GM18517 (cell line): ENCODE measurements at regions not wholly inside any gene's neighbourhood (a gene's known extent, or its start where the extent isn't known, plus 50 kb on each side); places are given as distances from the start of the nearest gene placed in this dataset.

ENCODE experiments used
- ATAC-seq: cut with Tn5 transposase; IDR thresholded peaks from one replicate; pipeline ENCODE4 v1.9.1; 2021; ENCODE audit warnings: mild to moderate bottlenecking, moderate library complexity; ENCODE audit not compliant: unreplicated experiment

- no peak for ATAC-seq
Measured at GRCh38 chr5:163619951-163620350, 114.5 kb downstream of the MAT2B start.

- ATAC-seq: no peak
Measured at GRCh38 chr5:163622799-163623198, 117.4 kb downstream of the MAT2B start.

GRCh38 chr5:163623524-163623923 is 118.1 kb downstream of the MAT2B start:
- ATAC-seq: no peak

GRCh38 chr5:163623986-163624385 is 118.6 kb downstream of the MAT2B start:
- ATAC-seq: no peak

GRCh38 chr5:163624431-163624830 is 119.0 kb downstream of the MAT2B start:
- ATAC-seq: no peak

GRCh38 chr5:163626904-163627434 is 121.5 kb downstream of the MAT2B start:
- no peak for ATAC-seq

GRCh38 chr5:163631856-163632255 is 126.4 kb downstream of the MAT2B start:
- ATAC-seq: no peak

- no peak for ATAC-seq
Measured at GRCh38 chr5:163633926-163634460, 128.6 kb downstream of the MAT2B start.

- no peak for ATAC-seq
Measured at GRCh38 chr5:163635631-163636030, 130.2 kb downstream of the MAT2B start.

GRCh38 chr5:163642904-163643303 is 137.5 kb downstream of the MAT2B start:
- no peak for ATAC-seq

- ATAC-seq: no peak
Measured at GRCh38 chr5:163645421-163646416, 140.3 kb downstream of the MAT2B start.

- ATAC-seq: no peak
Measured at GRCh38 chr5:163649514-163649913, 144.1 kb downstream of the MAT2B start.

- ATAC-seq: no peak
Measured at GRCh38 chr5:163653526-163653925, 148.1 kb downstream of the MAT2B start.

GRCh38 chr5:163658702-163659567 is 153.5 kb downstream of the MAT2B start:
- ATAC-seq: no peak

- no peak for ATAC-seq
Measured at GRCh38 chr5:163659568-163659902, 154.1 kb downstream of the MAT2B start.

- ATAC-seq: no peak
Measured at GRCh38 chr5:163660486-163660885, 155.1 kb downstream of the MAT2B start.

- no peak for ATAC-seq
Measured at GRCh38 chr5:163661360-163661759, 155.9 kb downstream of the MAT2B start.

- ATAC-seq: no peak
Measured at GRCh38 chr5:163670036-163670435, 164.6 kb downstream of the MAT2B start.

- no peak for ATAC-seq
Measured at GRCh38 chr5:163677092-163677491, 171.7 kb downstream of the MAT2B start.

GRCh38 chr5:163682234-163682633 is 176.8 kb downstream of the MAT2B start:
- ATAC-seq: no peak

- no peak for ATAC-seq
Measured at GRCh38 chr5:163687414-163687813, 182.0 kb downstream of the MAT2B start.
